H1 (cell line): ENCODE measurements at regions not wholly inside any gene's neighbourhood (a gene's known extent, or its start where the extent isn't known, plus 50 kb on each side); places are given as distances from the start of the nearest gene placed in this dataset.

Experiments used
- CTCF ChIA-PET: fragments of 300-600 bp; sonication (Branson Sonifier 250); formaldehyde crosslinking; loops from one replicate; lab custom pipeline; 2021; ENCODE audit not compliant: partially characterized antibody; lab: Charles Lee
- POLR2A ChIA-PET: fragments of 300-600 bp; sonication (Branson Sonifier 250); formaldehyde crosslinking; loops from one replicate; lab custom pipeline; 2021; ENCODE audit warnings: inconsistent platforms; ENCODE audit not compliant: partially characterized antibody; lab: Charles Lee
- DNase-seq, 2 experiments: peaks; one replicate each; pipeline versions ENCODE4 v3.0.0 to v3.0.0-alpha.2; 2010 to 2022; ENCODE audit warnings: low spot score in 2 of 2, low read depth in 1 of 2, mixed read lengths in 1 of 2
- FAIRE-seq: peaks from 2 replicates; lab custom pipeline; 2011; peaks lifted over from hg19 to GRCh38; lab: Jason Lieb, UNC
- H2AFZ ChIP-seq: 2 replicates; pipeline ENCODE4 v1.8.1; 2012; ENCODE audit warnings: low read length, inconsistent platforms
- H2AK5ac ChIP-seq: 2 replicates; pipeline ENCODE4 v1.6.1; 2013; ENCODE audit warnings: low read depth, low read length
- H2BK120ac ChIP-seq: replicated peaks from 2 replicates; pipeline ENCODE3; 2013; ENCODE audit warnings: low read depth, low read length, inconsistent platforms
- H2BK12ac ChIP-seq: 2 replicates; pipeline ENCODE4 v1.6.1; 2013; ENCODE audit warnings: low read depth, low read length
- H2BK15ac ChIP-seq: 2 replicates; pipeline ENCODE4 v1.6.1; 2013; ENCODE audit warnings: low read length
- H2BK20ac ChIP-seq: 2 replicates; pipeline ENCODE4 v1.6.1; 2013; ENCODE audit warnings: low read length
- H2BK5ac ChIP-seq: 2 replicates; pipeline ENCODE4 v1.6.1; 2013; ENCODE audit warnings: low read depth, low read length
- H3K14ac ChIP-seq: 2 replicates; pipeline ENCODE4 v1.6.1; 2013; ENCODE audit warnings: inconsistent platforms; ENCODE audit not compliant: insufficient read length
- H3K18ac ChIP-seq: 2 replicates; pipeline ENCODE4 v1.6.1; 2013; ENCODE audit warnings: low read length; ENCODE audit errors: extremely low read depth
- H3K23ac ChIP-seq: 2 replicates; pipeline ENCODE4 v1.6.1; 2013; ENCODE audit warnings: inconsistent platforms; ENCODE audit not compliant: insufficient read length
- H3K23me2 ChIP-seq: 2 replicates; pipeline ENCODE4 v1.6.1; 2013; ENCODE audit warnings: low read depth, low read length
- H3K27ac ChIP-seq: 2 replicates; pipeline ENCODE4 v1.6.1; 2011; ENCODE audit warnings: low read depth, low read length, inconsistent platforms
- H3K27me3 ChIP-seq, 4 experiments: replicated peaks in 1 of 4; 1 replicate in 1 of 4; 2 replicates in 3 of 4; pipeline versions ENCODE4 v1.6.1 to v1.8.1; 2011 to 2013; ENCODE audit warnings: low read length in 3 of 4, mild to moderate bottlenecking in 3 of 4, inconsistent platforms in 2 of 4, mixed read lengths in 2 of 4, moderate library complexity in 1 of 4; ENCODE audit not compliant: control insufficient read depth in 3 of 4, insufficient read depth in 3 of 4; ENCODE audit errors: extremely low read depth in 1 of 4
- H3K36me3 ChIP-seq, 4 experiments: 2 replicates each; pipeline versions ENCODE4 v1.6.1 to v1.8.1; 2011 to 2013; ENCODE audit warnings: mild to moderate bottlenecking in 4 of 4, low read length in 3 of 4, moderate library complexity in 2 of 4, control low read depth in 1 of 4, inconsistent platforms in 1 of 4; ENCODE audit not compliant: insufficient read depth in 4 of 4, control insufficient read depth in 2 of 4
- H3K4ac ChIP-seq: replicated peaks from 2 replicates; pipeline ENCODE3; 2013; ENCODE audit warnings: low read length, low read depth, mixed read lengths, inconsistent platforms; ENCODE audit not compliant: insufficient read length
- H3K4me1 ChIP-seq, 4 experiments: replicated peaks in 1 of 4; 1 replicate in 1 of 4; 2 replicates in 3 of 4; pipeline versions ENCODE4 v1.6.1 to v1.8.1; 2011 to 2013; ENCODE audit warnings: low read length in 3 of 4, inconsistent platforms in 2 of 4, mixed read lengths in 1 of 4; ENCODE audit not compliant: insufficient read depth in 4 of 4, control insufficient read depth in 3 of 4
- H3K4me2 ChIP-seq, 2 experiments: 2 replicates each; pipeline versions ENCODE4 v1.6.1 to v1.8.1; 2011 to 2013; ENCODE audit warnings: low read depth in 2 of 2, low read length in 2 of 2, control low read depth in 1 of 2, inconsistent platforms in 1 of 2, mild to moderate bottlenecking in 1 of 2; ENCODE audit not compliant: insufficient read depth in 1 of 2
- H3K4me3 ChIP-seq, 4 experiments: fragments of 200-600, 300-600 bp in 1 of 4; sonication (generic), shearing (Covaris generic), sonication (Bioruptor Twin) in 1 of 4; 2 replicates each; pipeline versions ENCODE4 v1.5.1 to v1.8.1; 2011 to 2016; ENCODE audit warnings: low read length in 4 of 4, low read depth in 3 of 4, control low read depth in 2 of 4, inconsistent platforms in 2 of 4, mild to moderate bottlenecking in 2 of 4, mixed read lengths in 1 of 4, moderate library complexity in 1 of 4; ENCODE audit not compliant: insufficient read depth in 2 of 4; ENCODE audit errors: extremely low read depth in 1 of 4
- H3K56ac ChIP-seq: replicated peaks from 2 replicates; pipeline ENCODE3; 2013; ENCODE audit warnings: low read depth, mild to moderate bottlenecking, mixed read lengths, low read length, inconsistent platforms; ENCODE audit not compliant: insufficient read length
- H3K79me1 ChIP-seq: 2 replicates; pipeline ENCODE4 v1.6.1; 2013; ENCODE audit warnings: low read depth, low read length, control low read depth
- H3K79me2 ChIP-seq, 2 experiments: 2 replicates each; pipeline versions ENCODE4 v1.6.1 to v1.8.1; 2012 to 2013; ENCODE audit warnings: low read length in 2 of 2, mild to moderate bottlenecking in 2 of 2, inconsistent platforms in 1 of 2; ENCODE audit not compliant: insufficient read depth in 2 of 2, control insufficient read depth in 1 of 2
- H3K9ac ChIP-seq, 4 experiments: replicated peaks in 1 of 4; 1 replicate in 1 of 4; 2 replicates in 3 of 4; pipeline versions ENCODE4 v1.6.1 to v1.8.1; 2011 to 2013; ENCODE audit warnings: low read depth in 3 of 4, low read length in 3 of 4, control low read depth in 2 of 4, mild to moderate bottlenecking in 2 of 4, moderate library complexity in 2 of 4, inconsistent platforms in 1 of 4; ENCODE audit errors: extremely low read depth in 1 of 4
- H3K9me3 ChIP-seq, 2 experiments: 2 replicates each; pipeline versions ENCODE4 v1.6.1 to v1.8.1; 2012 to 2013; ENCODE audit warnings: mild to moderate bottlenecking in 2 of 2, moderate library complexity in 2 of 2, control low read depth in 1 of 2, inconsistent platforms in 1 of 2, low read depth in 1 of 2, low read length in 1 of 2, mixed read lengths in 1 of 2; ENCODE audit not compliant: insufficient read depth in 2 of 2
- H4K20me1 ChIP-seq, 2 experiments: replicated peaks in 1 of 2; 2 replicates each; pipeline versions ENCODE3 to v1.8.1; 2011 to 2013; ENCODE audit warnings: inconsistent platforms in 2 of 2, low read length in 2 of 2, mild to moderate bottlenecking in 1 of 2; ENCODE audit not compliant: insufficient read depth in 2 of 2, control insufficient read depth in 1 of 2
- H4K5ac ChIP-seq: 2 replicates; pipeline ENCODE4 v1.6.1; 2013; ENCODE audit warnings: low read length, low read depth, mixed read lengths, inconsistent platforms; ENCODE audit not compliant: insufficient read length
- H4K8ac ChIP-seq: 2 replicates; pipeline ENCODE4 v1.8.0; 2013; ENCODE audit warnings: mild to moderate bottlenecking, moderate library complexity, low read length, inconsistent platforms; ENCODE audit not compliant: insufficient read depth; ENCODE audit errors: extremely low read depth
- H4K91ac ChIP-seq: replicated peaks from 2 replicates; pipeline ENCODE3; 2013; ENCODE audit warnings: low read length, mixed read lengths, inconsistent platforms; ENCODE audit not compliant: insufficient read length
- CEBPB ChIP-seq: IDR thresholded peaks from 2 replicates; pipeline ENCODE4 v1.6.1; 2012; ENCODE audit warnings: low read depth, low read length
- RAD21 ChIP-seq, 2 experiments: IDR thresholded peaks in 1 of 2; conservative IDR thresholded peaks in 1 of 2; 2 replicates each; pipeline ENCODE4 v1.6.1; 2011; ENCODE audit warnings: low read depth in 2 of 2, low read length in 2 of 2, improper control_type of control experiment in 1 of 2, inconsistent platforms in 1 of 2, mild to moderate bottlenecking in 1 of 2, moderate library complexity in 1 of 2
- WGBS, 2 experiments: shearing (Covaris generic) in 1 of 2; methylation state at CpG; one replicate each; pipeline versions ENCODE4 v1.1.6 to v1.1.7; 2013 to 2015; ENCODE audit warnings: low lambda C conversion rate in 2 of 2, mixed read lengths in 2 of 2, inconsistent platforms in 1 of 2, low coverage in 1 of 2, missing lambda C conversion rate in 1 of 2; ENCODE audit not compliant: insufficient replicate concordance in 2 of 2, insufficient coverage in 1 of 2, insufficient read length in 1 of 2; ENCODE audit errors: extremely low coverage in 1 of 2, missing lambda C conversion rate in 1 of 2; 5-methylcytosine and 5-hydroxymethylcytosine counted together
- TF ChIP-seq, protein P1 (sequence below), 3 experiments: IDR thresholded peaks; 1 replicate in 2 of 3; 2 replicates in 1 of 3; pipeline versions ENCODE4 v1.5.1 to v1.6.1; 2011; ENCODE audit warnings: low read length in 3 of 3, mild to moderate bottlenecking in 3 of 3, inconsistent platforms in 2 of 3, low read depth in 1 of 3, moderate library complexity in 1 of 3; ENCODE audit not compliant: insufficient read depth in 1 of 3; ENCODE audit errors: control extremely low read depth in 1 of 3

DNA sequence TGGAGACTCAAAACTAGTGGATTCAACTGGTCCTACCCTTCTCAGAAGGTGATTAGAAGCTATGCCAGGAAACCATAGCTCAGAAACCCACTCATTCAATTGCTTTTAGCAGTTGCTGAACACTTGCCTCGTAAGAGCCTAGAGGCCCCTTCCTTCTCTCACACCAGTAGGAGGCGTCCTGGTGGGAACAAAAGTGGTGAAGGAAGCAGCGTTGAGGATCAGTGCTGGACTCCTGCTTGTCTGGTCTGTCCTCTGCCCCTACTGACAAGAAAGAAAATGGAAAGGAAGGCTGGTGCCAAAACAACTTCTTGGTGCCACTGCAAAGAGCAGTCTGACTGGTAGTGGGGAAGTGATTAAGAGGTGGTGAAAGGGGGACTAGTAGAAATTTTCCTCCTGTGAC is 269.7 kb downstream of the LMO4 start:
- no peak overlapping the region for H3K18ac ChIP-seq
- 38% methylated on average over 3 of the region's 3 CpGs; no CpG with 5 or more reads in 1 of the 2 experiments for WGBS, 2 experiments
- H2BK5ac ChIP-seq, result no peak overlapping the region
- H3K23ac ChIP-seq, result no peak overlapping the region
- 0 out of 2 replicates have a peak overlapping the region, but pooled peaks have one; percentile 6 for H2BK12ac ChIP-seq
- no peaks in the 10 kb centered on the region for H3K27me3 ChIP-seq
- H3K56ac ChIP-seq, result no peak overlapping the region
- H2AK5ac ChIP-seq, result no peak overlapping the region
- no peaks in the 10 kb centered on the region for H3K9me3 ChIP-seq
- H2AFZ ChIP-seq, result 0 out of 2 replicates have a peak overlapping the region, but pooled peaks have one; percentile 37
- no peaks in the 10 kb centered on the region for H3K36me3 ChIP-seq
- no peak overlapping the region for H3K9ac ChIP-seq
- no peak overlapping the region for H3K27ac ChIP-seq
- CTCF ChIA-PET, result interaction anchor here (0.6 to 1.6 kb wide), 9 partner anchors 10 to 264 kb away, joined by 3 to 5 read pairs (median 3); no protein-coding TSS in a partner anchor
- no peak overlapping the region for H2BK120ac ChIP-seq
- H4K91ac ChIP-seq, result no peak overlapping the region
- no peak overlapping the region for H3K14ac ChIP-seq
- no peak overlapping the region for H2BK20ac ChIP-seq
- H4K20me1 ChIP-seq, result no peaks in the 10 kb centered on the region
- no peak overlapping the region for H3K4me3 ChIP-seq
- TF ChIP-seq CEBPB, result no peak
- TF ChIP-seq RAD21 (IDR thresholded peaks at IDR 0.05 in 1 of 2, conservative IDR thresholded peaks at IDR 0.05 in 1 of 2; ENCODE audit: low read depth in 2 of 2, low read length in 2 of 2), result peak; percentile 67 to 77
- TF ChIP-seq, protein P1, sequence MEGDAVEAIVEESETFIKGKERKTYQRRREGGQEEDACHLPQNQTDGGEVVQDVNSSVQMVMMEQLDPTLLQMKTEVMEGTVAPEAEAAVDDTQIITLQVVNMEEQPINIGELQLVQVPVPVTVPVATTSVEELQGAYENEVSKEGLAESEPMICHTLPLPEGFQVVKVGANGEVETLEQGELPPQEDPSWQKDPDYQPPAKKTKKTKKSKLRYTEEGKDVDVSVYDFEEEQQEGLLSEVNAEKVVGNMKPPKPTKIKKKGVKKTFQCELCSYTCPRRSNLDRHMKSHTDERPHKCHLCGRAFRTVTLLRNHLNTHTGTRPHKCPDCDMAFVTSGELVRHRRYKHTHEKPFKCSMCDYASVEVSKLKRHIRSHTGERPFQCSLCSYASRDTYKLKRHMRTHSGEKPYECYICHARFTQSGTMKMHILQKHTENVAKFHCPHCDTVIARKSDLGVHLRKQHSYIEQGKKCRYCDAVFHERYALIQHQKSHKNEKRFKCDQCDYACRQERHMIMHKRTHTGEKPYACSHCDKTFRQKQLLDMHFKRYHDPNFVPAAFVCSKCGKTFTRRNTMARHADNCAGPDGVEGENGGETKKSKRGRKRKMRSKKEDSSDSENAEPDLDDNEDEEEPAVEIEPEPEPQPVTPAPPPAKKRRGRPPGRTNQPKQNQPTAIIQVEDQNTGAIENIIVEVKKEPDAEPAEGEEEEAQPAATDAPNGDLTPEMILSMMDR (IDR thresholded peaks at IDR 0.05; ENCODE audit: control extremely low read depth in 1 of 3, insufficient read depth in 1 of 3, low read depth in 1 of 3, low read length in 3 of 3), result peak; percentile 70 to 81 (median 79)
- no peak overlapping the region for H4K8ac ChIP-seq
- no peaks in the 10 kb centered on the region for H3K4me1 ChIP-seq
- H3K79me2 ChIP-seq, result no peaks in the 10 kb centered on the region
- FAIRE-seq (peak; percentile 82), DNase-seq (peak; percentile 25 to 57)
- H3K79me1 ChIP-seq, result no peaks in the 10 kb centered on the region
- POLR2A ChIA-PET, result no interaction called here
- H3K4ac ChIP-seq, result no peak overlapping the region
- H3K4me2 ChIP-seq, result no peak overlapping the region
- H4K5ac ChIP-seq, result no peak overlapping the region
- no peak overlapping the region for H2BK15ac ChIP-seq
- no peaks in the 10 kb centered on the region for H3K23me2 ChIP-seq
